CD4-positive, alpha-beta T cell treated with Interleukin-6 at 100 ng/mL for 8 hours (primary cell): ENCODE measurements at regions not wholly inside any gene's neighbourhood (a gene's known extent, or its start where the extent isn't known, plus 50 kb on each side); places are given as distances from the start of the nearest gene placed in this dataset.
"Not testable (repeated sequence)": the region's sequence is repeated elsewhere in the genome, so short reads cannot be mapped to it uniquely, and the experiment has no call there.

Experiments
- DNase-seq: peaks from one replicate; pipeline ENCODE4 v3.0.0-alpha.2; 2020; ENCODE audit warnings: mixed read lengths, low spot score

DNA sequence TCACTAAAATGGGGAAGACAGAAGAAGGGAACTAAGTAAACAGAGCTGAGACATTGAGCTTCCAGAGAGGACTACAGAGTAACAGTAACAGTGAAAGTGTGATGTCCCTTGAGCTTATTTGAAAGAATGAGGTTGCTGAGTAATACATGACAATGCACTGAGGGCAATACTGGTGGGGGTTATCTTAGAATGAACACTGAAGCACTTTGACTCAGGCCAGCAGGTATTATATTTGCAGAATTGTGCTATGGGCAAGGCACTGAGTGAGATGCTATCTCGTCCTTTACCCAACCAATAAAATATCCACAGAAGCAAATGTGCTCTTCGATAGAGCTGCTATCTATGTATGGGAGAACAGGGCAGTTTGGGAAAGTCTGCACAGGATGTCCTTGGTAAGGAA is 133.2 kb downstream of the DISP1 start:
- DNase-seq: no peak

DNA sequence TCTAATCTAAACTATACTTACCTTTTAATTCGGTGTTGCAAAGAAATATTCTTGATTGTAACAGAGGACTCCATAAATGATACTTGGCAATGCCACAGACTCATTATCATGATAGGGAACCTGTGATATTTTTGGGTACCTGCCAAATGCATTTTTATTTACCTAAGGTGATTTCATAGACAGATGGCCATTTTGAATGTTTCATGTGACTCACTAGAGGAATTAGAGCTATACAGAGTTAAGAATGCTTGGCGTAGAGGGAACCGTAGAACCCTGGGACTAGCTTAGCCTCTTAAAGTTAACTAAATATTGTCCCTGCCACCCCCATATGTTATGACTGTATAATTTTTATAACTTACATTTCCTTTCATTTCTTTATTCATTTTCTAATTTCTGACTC is 136.1 kb downstream of the DISP1 start:
- DNase-seq: no peak

- DNase-seq: no peak
These were observed 138.7 kb downstream of the DISP1 start for GRCh38 chr1:222953585-222953984.

DNA sequence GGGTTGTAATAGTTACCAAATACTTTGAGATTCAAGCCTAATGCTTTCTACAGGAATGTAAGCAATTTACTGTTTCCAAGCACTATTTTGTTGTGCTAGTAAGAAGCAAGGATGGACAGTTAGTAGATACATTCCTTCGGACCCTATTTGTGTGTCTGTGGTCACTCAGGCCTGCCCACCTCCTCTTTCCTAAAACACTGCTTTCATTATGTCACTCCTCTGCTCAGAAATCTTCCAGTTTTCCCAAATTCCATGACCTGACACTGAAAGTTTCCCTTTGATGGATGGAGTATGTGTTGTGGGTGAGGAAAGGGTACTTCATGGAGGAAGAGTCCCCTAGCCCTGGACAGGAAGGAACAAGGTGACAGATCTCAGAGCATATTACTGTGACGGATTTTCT is 141.1 kb downstream of the DISP1 start:
- no peak for DNase-seq

DNA sequence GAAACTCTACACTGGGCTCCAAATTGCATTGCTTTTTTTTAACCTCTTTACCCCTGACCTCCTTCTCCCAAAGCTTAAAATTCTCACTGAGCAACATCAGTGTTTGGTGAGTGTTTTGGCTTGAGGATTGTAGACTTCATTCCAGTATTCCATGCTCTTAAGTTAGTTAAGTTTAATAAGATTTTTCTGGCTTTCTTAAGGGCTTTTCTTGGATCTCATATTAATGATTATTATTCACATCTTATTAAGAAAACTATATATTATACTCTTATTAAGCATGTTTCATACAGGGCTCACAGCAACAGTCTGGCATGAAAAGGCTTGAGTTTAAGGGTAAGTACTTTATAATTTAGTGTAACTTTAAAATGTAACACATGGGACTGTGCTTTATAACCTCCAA is 141.8 kb downstream of the DISP1 start:
- no peak for DNase-seq

GRCh38 chr1:222967466-222968240 is 152.8 kb downstream of the DISP1 start:
- no peak for DNase-seq

DNA sequence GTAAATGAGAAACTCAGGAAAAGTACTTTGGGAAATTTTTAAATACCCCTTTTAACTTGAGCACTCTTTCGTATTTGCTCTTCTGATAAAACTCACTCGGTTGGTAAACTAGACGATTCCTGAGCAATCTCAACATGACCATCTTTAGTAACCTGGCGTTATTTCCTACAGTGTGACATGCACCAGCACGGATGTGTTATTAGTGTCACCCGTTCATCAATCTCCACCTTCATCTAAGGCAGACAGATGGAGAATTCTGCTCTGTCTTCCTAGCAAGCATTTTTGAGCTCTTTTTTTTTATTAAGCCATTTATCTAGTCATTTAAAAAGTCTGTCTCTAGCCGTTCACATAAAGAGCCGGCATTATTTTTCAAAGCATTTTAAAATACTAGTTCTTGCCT is 155.2 kb downstream of the DISP1 start:
- DNase-seq: no peak

DNA sequence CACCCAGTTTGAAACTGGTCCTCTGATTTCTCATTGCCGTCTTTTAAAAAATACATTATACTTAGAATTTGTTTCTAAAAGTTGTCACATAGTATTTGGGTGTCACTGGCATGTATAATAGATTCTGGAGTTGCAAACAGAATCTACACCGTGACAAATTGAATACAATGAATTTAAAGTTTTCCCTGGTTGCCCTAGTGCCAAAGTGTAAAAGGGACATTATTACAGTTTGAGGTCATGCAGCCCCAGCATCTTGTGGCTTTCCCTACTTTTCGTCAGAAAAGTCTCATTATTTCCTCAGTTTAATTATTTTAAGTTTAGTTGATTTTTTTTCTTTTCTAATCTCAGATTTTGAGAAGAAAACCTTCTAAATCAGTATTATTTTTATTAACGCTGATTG is 155.9 kb downstream of the DISP1 start:
- DNase-seq: no peak

GRCh38 chr1:222971146-222971545 is 156.3 kb downstream of the DISP1 start:
- DNase-seq: no peak

GRCh38 chr1:222973561-222973960 is 158.7 kb downstream of the DISP1 start:
- DNase-seq: no peak

- no peak for DNase-seq
These were observed 159.7 kb downstream of the DISP1 start for GRCh38 chr1:222974496-222974895.

- no peak for DNase-seq
These were observed 160.8 kb downstream of the DISP1 start for GRCh38 chr1:222975472-222976122.

- no peak for DNase-seq
These were observed 161.6 kb downstream of the DISP1 start for GRCh38 chr1:222976453-222976852.

GRCh38 chr1:222977294-222977693 is 162.5 kb downstream of the DISP1 start:
- not testable (repeated sequence) for DNase-seq

- DNase-seq: no peak
These were observed 163.5 kb downstream of the TLR5 start for GRCh38 chr1:222979561-222979960.

GRCh38 chr1:222987674-222988076 is 155.4 kb downstream of the TLR5 start:
- no peak for DNase-seq

- no peak for DNase-seq
These were observed 153.6 kb downstream of the TLR5 start for GRCh38 chr1:222989443-222989842.

DNA sequence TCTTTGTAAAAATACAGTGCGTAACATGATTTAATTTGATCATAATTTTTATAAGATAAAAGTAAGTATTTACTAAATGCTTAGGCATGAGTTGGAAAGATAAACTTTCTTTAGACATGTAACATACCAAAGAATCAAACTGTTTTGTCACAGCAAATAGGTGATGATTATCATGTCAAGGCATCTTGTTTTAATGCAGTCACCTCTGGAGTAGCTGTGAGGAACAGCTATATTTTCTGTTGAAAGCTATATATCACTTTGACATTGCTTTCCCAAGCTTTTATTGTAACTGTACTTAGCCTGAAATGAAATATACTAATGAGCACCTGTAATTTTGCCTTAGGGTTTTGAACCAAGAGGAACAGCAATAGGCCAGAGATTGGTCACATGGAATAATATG is 151.9 kb downstream of the TLR5 start:
- no peak for DNase-seq

DNA sequence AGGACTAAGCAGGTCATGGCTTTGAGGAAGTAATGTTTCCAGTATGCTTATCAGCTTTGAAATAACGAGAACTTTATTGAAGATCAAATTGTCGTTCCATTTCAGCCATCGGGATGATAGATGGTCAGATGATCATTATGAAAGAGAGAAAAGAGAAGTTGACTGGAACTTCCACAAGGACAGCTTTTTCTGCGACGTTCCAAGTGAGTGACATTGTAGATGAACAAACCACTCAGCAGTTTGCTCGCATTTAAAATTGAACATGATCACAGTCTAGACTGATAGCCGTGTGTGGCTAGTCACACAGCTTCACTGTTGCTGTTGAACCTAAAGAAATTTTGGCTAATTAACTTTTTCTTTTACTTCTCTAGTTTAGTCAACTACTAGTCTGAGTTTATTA is 151.1 kb downstream of the TLR5 start:
- no peak for DNase-seq

DNA sequence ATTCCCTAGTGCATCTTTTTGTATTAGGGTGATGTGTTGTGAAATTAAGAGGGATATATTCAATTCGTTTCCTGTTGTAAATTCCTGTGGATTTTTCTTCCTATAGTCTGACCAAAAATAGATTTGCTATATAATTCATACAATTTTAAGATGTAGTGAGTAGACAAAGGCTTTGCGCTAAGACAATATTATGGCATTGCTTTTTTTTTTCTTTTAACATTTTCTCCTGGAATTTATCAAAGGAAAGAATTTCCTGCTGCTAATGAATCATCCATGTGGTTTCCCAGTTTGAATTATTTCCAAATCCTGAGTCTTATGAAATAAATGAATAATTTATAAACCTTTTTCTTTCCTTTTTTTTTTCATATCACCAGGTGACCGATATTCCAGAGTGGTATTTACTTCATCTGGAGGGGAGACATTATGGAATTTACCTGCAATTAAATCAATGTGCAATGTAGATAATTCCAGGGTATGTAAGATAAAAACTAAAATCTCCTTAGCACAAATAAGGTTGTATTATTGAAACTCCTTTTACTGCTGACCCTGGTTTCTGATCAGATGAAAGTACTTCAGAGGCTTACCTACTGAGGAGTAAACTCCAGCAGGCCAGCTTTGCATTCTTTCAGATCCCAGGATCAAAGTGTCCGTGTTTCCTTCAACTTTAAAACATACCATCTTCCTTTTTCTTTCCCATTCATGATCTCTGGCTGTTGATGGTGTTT is 148.4 kb downstream of the TLR5 start:
- DNase-seq: no peak

DNA sequence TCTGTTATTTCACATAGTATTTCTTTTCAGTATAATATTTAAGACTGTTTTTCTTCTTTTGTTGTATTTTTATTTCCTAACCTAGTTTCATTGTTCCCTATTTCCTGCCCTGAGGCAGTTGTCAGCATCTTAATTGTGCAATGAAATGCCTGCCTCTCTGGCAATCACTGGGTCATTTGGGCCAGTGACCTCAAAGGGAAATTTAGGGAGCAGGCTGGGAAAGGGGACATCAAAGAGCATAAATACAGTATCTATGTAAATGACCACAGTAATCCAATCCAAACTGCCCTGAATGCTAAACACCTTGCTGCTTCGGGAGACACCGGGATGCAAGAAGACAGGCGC is 147.8 kb downstream of the TLR5 start:
- no peak for DNase-seq

DNA sequence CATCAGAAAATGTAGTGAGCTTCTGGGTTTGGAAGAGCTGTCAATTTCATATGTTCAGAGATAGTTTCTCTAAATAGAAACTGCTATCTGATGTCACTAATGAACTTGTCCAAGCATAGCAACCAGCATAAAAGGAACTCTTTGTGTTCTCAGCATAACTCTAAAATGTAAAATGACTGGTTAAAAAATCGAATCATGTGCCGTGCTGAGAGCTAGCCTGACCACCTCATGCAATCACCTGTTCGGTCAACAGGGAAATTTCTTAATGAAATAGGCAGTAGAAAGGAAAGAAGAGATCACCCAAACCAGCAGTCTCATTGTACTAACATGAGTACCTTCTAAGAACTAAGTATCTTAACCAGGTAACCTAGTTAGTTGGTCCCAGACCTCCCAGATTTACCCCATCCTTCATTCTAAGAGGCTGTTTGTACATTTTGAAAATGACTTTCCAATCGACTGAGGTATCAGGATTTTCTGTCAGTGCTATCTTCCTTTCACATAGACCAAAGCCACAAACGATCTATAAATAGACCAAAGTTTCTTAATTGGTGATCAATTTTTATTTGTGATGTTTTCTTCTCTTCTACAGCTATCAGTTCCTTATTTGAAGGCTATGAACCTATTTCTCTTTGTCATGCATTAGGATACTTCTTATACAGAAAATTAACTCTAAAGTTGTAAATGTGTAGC is 147.3 kb downstream of the TLR5 start:
- no peak for DNase-seq
